Smooth muscle cell (in vitro differentiated cells): ENCODE measurements at regions not wholly inside any gene's neighbourhood (a gene's known extent, or its start where the extent isn't known, plus 50 kb on each side); places are given as distances from the start of the nearest gene placed in this dataset.
"Not testable (repeated sequence)": the region's sequence is repeated elsewhere in the genome, so short reads cannot be mapped to it uniquely, and the experiment has no call there.

ENCODE experiments used
- DNase-seq: peaks from one replicate; lab custom pipeline; 2025; ENCODE audit not compliant: unreplicated experiment; lab: John Stamatoyannopoulos, UW
- H2AFZ ChIP-seq: fragments of 200-600 bp; sonication (generic); 2 replicates; pipeline ENCODE4 v1.6.0; 2016; ENCODE audit warnings: antibody characterized with exemption, low read depth, mild to moderate bottlenecking
- H3F3A ChIP-seq: fragments of 200-600 bp; sonication (generic); 2 replicates; pipeline ENCODE4 v1.6.0; 2017; ENCODE audit warnings: antibody characterized with exemption, low read depth
- H3K27ac ChIP-seq: fragments of 200-600 bp; sonication (generic); 2 replicates; pipeline ENCODE4 v1.5.1; 2016; ENCODE audit warnings: low read depth, mild to moderate bottlenecking
- H3K27me3 ChIP-seq: fragments of 200-600 bp; sonication (generic); 2 replicates; pipeline ENCODE4 v1.6.1; 2016; ENCODE audit warnings: low read depth, mild to moderate bottlenecking
- H3K36me3 ChIP-seq: fragments of 200-600 bp; sonication (generic); 2 replicates; pipeline ENCODE4 v1.5.1; 2016; ENCODE audit warnings: low read depth
- H3K4me1 ChIP-seq: fragments of 200-600 bp; sonication (generic); 2 replicates; pipeline ENCODE4 v1.5.1; 2016; ENCODE audit warnings: low read depth
- H3K4me2 ChIP-seq: fragments of 200-600 bp; sonication (generic); 2 replicates; pipeline ENCODE4 v1.6.0; 2016; ENCODE audit warnings: mild to moderate bottlenecking
- H3K4me3 ChIP-seq: fragments of 200-600 bp; sonication (generic); 2 replicates; pipeline ENCODE4 v1.5.1; 2016; ENCODE audit warnings: mild to moderate bottlenecking
- H3K79me2 ChIP-seq: fragments of 200-600 bp; sonication (generic); 2 replicates; pipeline ENCODE4 v1.6.0; 2016; ENCODE audit warnings: low read depth, mild to moderate bottlenecking
- H3K9ac ChIP-seq: fragments of 200-600 bp; sonication (generic); 2 replicates; pipeline ENCODE4 v1.6.0; 2016; ENCODE audit warnings: low read depth
- H3K9me3 ChIP-seq: fragments of 200-600 bp; sonication (generic); replicated peaks from 2 replicates; pipeline ENCODE4 v1.5.1; 2016; ENCODE audit warnings: low read depth
- H4K20me1 ChIP-seq: fragments of 200-600 bp; sonication (generic); 2 replicates; pipeline ENCODE4 v1.6.0; 2016; ENCODE audit warnings: low read depth
- WGBS: methylation state at CpG from one replicate; pipeline ENCODE4 v1.1.7; 2016; ENCODE audit warnings: low lambda C conversion rate; 5-methylcytosine and 5-hydroxymethylcytosine counted together

GRCh38 chr5:176035201-176035530, 67.1 kb upstream of the THOC3 start:
- H3K27ac ChIP-seq, H3F3A ChIP-seq, H3K36me3 ChIP-seq, H3K4me3 ChIP-seq, H3K4me1 ChIP-seq, DNase-seq, H2AFZ ChIP-seq, H3K9ac ChIP-seq, H4K20me1 ChIP-seq, H3K4me2 ChIP-seq, H3K9me3 ChIP-seq, H3K79me2 ChIP-seq: not testable (repeated sequence)
- WGBS: 97% methylated on average over 12 of the region's 12 CpGs
- H3K27me3 ChIP-seq: peaks cover 11% of the 10 kb centered on the region

GRCh38 chr5:176035816-176036308, 67.7 kb upstream of the THOC3 start:
- not testable (repeated sequence) for H4K20me1 ChIP-seq, H3K4me1 ChIP-seq, H2AFZ ChIP-seq, DNase-seq, H3K4me3 ChIP-seq, H3K9ac ChIP-seq, H3K79me2 ChIP-seq, H3F3A ChIP-seq, H3K9me3 ChIP-seq, H3K27ac ChIP-seq, H3K36me3 ChIP-seq, H3K4me2 ChIP-seq
- 89% methylated on average over 13 of the region's 16 CpGs for WGBS
- H3K27me3 ChIP-seq: peaks cover 11% of the 10 kb centered on the region

GRCh38 chr5:176036391-176036790, 68.3 kb upstream of the THOC3 start:
- H3K79me2 ChIP-seq, H3K4me2 ChIP-seq, H3K4me1 ChIP-seq, H3F3A ChIP-seq, H3K36me3 ChIP-seq, DNase-seq, H3K4me3 ChIP-seq, H3K9me3 ChIP-seq, H2AFZ ChIP-seq, H4K20me1 ChIP-seq, H3K9ac ChIP-seq, H3K27ac ChIP-seq: not testable (repeated sequence)
- 96% methylated on average over 15 of the region's 16 CpGs for WGBS
- H3K27me3 ChIP-seq: peaks cover 11% of the 10 kb centered on the region

- H4K20me1 ChIP-seq, H3K4me2 ChIP-seq, H3K9ac ChIP-seq, H2AFZ ChIP-seq, H3F3A ChIP-seq, H3K9me3 ChIP-seq, H3K4me1 ChIP-seq, H3K79me2 ChIP-seq, H3K36me3 ChIP-seq, H3K27ac ChIP-seq, DNase-seq, H3K4me3 ChIP-seq: not testable (repeated sequence)
- 93% methylated on average over 5 of the region's 5 CpGs for WGBS
- peaks cover 11% of the 10 kb centered on the region for H3K27me3 ChIP-seq
Measured at GRCh38 chr5:176037190-176037589, 69.1 kb upstream of the THOC3 start.

GRCh38 chr5:176040105-176040801, 72.1 kb upstream of the THOC3 start:
- not testable (repeated sequence) for H3K27ac ChIP-seq, H2AFZ ChIP-seq, H3K4me3 ChIP-seq, H3K9ac ChIP-seq, H3K4me1 ChIP-seq, H3F3A ChIP-seq, H3K79me2 ChIP-seq, H3K36me3 ChIP-seq, H3K9me3 ChIP-seq, H4K20me1 ChIP-seq, H3K4me2 ChIP-seq, DNase-seq
- peaks cover 11% of the 10 kb centered on the region for H3K27me3 ChIP-seq
- 86% methylated on average over 12 of the region's 12 CpGs for WGBS

- H4K20me1 ChIP-seq, H3K27ac ChIP-seq, H3K4me3 ChIP-seq: not testable (repeated sequence)
Measured at GRCh38 chr5:176041248-176041994, 73.3 kb upstream of the THOC3 start.

GRCh38 chr5:176042020-176042658, 74.0 kb upstream of the THOC3 start:
- not testable (repeated sequence) for H3K27ac ChIP-seq, H3K36me3 ChIP-seq, H3K9me3 ChIP-seq, DNase-seq, H3K4me2 ChIP-seq, H3K4me1 ChIP-seq, H2AFZ ChIP-seq, H3K9ac ChIP-seq, H3K79me2 ChIP-seq, H3K27me3 ChIP-seq, H3K4me3 ChIP-seq, H3F3A ChIP-seq, H4K20me1 ChIP-seq
- 73% methylated on average over 6 of the region's 6 CpGs for WGBS

More at GRCh38 chr5:176041248-176041994, 73.3 kb upstream of the THOC3 start:
- WGBS: 92% methylated on average over 15 of the region's 15 CpGs
- not testable (repeated sequence) for H3K36me3 ChIP-seq, DNase-seq, H3K9me3 ChIP-seq, H3K4me2 ChIP-seq, H3F3A ChIP-seq, H3K9ac ChIP-seq, H2AFZ ChIP-seq, H3K79me2 ChIP-seq, H3K4me1 ChIP-seq
- peaks cover 11% of the 10 kb centered on the region for H3K27me3 ChIP-seq

- H3K4me3 ChIP-seq, H3K4me2 ChIP-seq, DNase-seq, H3K4me1 ChIP-seq, H3K9ac ChIP-seq, H2AFZ ChIP-seq, H3K27me3 ChIP-seq, H3F3A ChIP-seq, H3K36me3 ChIP-seq, H4K20me1 ChIP-seq, H3K9me3 ChIP-seq, H3K79me2 ChIP-seq, H3K27ac ChIP-seq: not testable (repeated sequence)
- WGBS: 86% methylated on average over 7 of the region's 7 CpGs
Measured at GRCh38 chr5:176043252-176043829, 75.2 kb upstream of the THOC3 start.
